Body of pancreas (tissue), 4 donors: ENCODE measurements at regions not wholly inside any gene's neighbourhood (a gene's known extent, or its start where the extent isn't known, plus 50 kb on each side); places are given as distances from the start of the nearest gene placed in this dataset.

Experiments
- ATAC-seq: fragments of 150-250 bp; one replicate; pipeline ENCODE4 v1.9.1; 2016
- DNase-seq, 4 donors: peaks; one replicate each; pipeline ENCODE4 v3.0.0-alpha.2; 2019
- H3K27ac ChIP-seq, 4 donors: fragments of 200-600 bp; sonication (generic); 1 replicate in 3 of 4; 2 replicates in 1 of 4; pipeline versions ENCODE4 v1.5.1 to v1.6.1; 2016 to 2019; ENCODE audit warnings: mild to moderate bottlenecking in 1 of 4, mixed read lengths in 1 of 4, moderate library complexity in 1 of 4
- H3K27me3 ChIP-seq, 2 donors: fragments of 200-600 bp; sonication (generic); one replicate each; pipeline ENCODE4 v1.6.0; 2016; ENCODE audit warnings: mild to moderate bottlenecking in 1 of 2
- H3K36me3 ChIP-seq, 2 donors: fragments of 200-600 bp; sonication (generic); replicated peaks in 1 of 2; 2 replicates each; pipeline ENCODE4 v1.5.1; 2016; ENCODE audit warnings: low read depth in 2 of 2; ENCODE audit not compliant: insufficient read depth in 1 of 2
- H3K4me1 ChIP-seq: fragments of 200-600 bp; sonication (generic); one replicate; pipeline ENCODE4 v1.6.0; 2016
- H3K4me3 ChIP-seq, 2 donors: fragments of 200-600 bp; sonication (generic); 1 replicate in 1 of 2; 2 replicates in 1 of 2; pipeline ENCODE4 v1.5.1; 2016 to 2019
- H3K9me3 ChIP-seq, 3 donors: fragments of 200-600 bp; sonication (generic); 1 replicate in 2 of 3; 2 replicates in 1 of 3; pipeline ENCODE4 v1.5.1; 2016
- CTCF ChIP-seq, 7 experiments: fragments of 450-650 bp in 4 of 7; fragments of 200-600 bp in 3 of 7; sonication (generic) in 3 of 7; IDR thresholded peaks; one replicate each; pipeline ENCODE4 v1.5.1; 2016 to 2019; ENCODE audit warnings: antibody characterized with exemption in 7 of 7
- POLR2A ChIP-seq, 3 donors: fragments of 450-650 bp; IDR thresholded peaks; one replicate each; pipeline ENCODE4 v1.6.1; 2016; ENCODE audit warnings: antibody characterized with exemption in 3 of 3, mild to moderate bottlenecking in 2 of 3
- WGBS, 2 donors: methylation state at CpG; one replicate each; pipeline ENCODE4 v1.1.5; 2017; 5-methylcytosine and 5-hydroxymethylcytosine counted together
- intact Hi-C: fragments of 100-400 bp; cut with DNase I; formaldehyde crosslinking; loops from one replicate; pipeline ENCODE4 v1.15.1; 2023

DNA sequence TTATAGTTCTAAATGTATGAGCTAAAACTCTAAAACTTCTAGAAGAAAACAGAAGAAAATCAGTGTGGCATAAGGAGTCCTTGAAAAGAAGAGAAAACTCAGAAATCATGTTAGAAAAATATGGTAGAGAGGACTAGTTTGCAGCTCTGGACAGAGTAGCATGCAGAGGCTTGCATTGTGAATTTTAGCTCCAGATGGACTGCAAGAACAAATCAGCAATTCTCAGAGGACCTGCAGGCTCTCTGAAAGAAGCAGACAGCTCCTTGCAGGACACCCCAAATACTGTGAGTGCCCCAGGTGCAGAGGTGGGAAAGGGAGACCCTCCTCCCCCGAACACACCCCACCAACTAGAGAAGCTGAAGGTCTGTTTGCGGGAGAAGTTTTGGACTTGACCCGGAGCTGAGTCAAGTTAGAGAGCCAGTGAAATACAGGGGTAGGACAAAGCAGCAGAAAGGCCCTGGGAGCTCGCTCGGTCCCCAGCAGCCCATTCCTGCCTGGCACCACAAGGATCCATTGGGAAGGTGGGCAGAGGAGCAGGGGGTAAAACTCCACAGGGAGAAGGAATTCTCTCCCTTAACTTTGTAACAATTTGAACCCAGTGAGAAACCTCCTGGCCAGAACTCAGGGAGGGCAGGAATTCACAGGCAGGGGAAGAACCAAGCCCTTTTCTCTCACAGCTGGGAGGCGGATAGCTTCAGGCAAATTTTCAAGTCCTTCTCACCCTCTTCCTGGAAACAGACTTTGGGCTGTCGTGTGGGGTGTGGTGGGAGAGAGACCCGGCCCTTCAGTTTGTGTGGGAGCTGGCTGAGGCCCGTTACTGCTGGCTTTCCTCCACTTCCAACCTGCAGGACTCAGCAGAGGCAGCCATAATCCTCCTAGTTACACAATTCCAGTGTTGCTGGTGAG is 216.2 kb upstream of the SLC35G4 start:
- WGBS, 2 donors = 70% methylated on average over 9 of the region's 9 CpGs
- Histone ChIP-seq H3K27ac (no peak overlapping the region), H3K9me3 (no peaks in the 10 kb centered on the region), H3K4me3 (no peak overlapping the region), H3K27me3 (no peaks in the 10 kb centered on the region), H3K4me1 (no peaks in the 10 kb centered on the region), H3K36me3 (no peaks in the 10 kb centered on the region)
- ATAC-seq = no peak
- intact Hi-C loops = no loop called here
- no peak for DNase-seq
- TF ChIP-seq CTCF (IDR thresholded peaks at IDR 0.05) (no peak), POLR2A (IDR thresholded peaks at IDR 0.05) (no peak)

GRCh38 chr18:11392292-11392691 is 217.1 kb upstream of the SLC35G4 start:
- Histone ChIP-seq H3K4me1 (no peaks in the 10 kb centered on the region), H3K36me3 (no peaks in the 10 kb centered on the region), H3K4me3 (no peak overlapping the region), H3K27ac (no peak overlapping the region), H3K9me3 (no peaks in the 10 kb centered on the region), H3K27me3 (no peaks in the 10 kb centered on the region)
- intact Hi-C loops = no loop called here
- TF ChIP-seq POLR2A (IDR thresholded peaks at IDR 0.05) = no peak
- ATAC-seq (no peak), DNase-seq (no peak)
- WGBS, 2 donors = 71 to 84% methylated on average over 6 of the region's 6 CpGs

GRCh38 chr18:11391661-11392060 is 217.7 kb upstream of the SLC35G4 start:
- 57 to 58% methylated on average over 6 of the region's 6 CpGs for WGBS, 2 donors
- no peak for DNase-seq
- TF ChIP-seq CTCF (IDR thresholded peaks at IDR 0.05) (no peak), POLR2A (IDR thresholded peaks at IDR 0.05) (no peak)
- no peak for ATAC-seq
- no peaks in the 10 kb centered on the region for H3K4me1 ChIP-seq
- intact Hi-C loops = no loop called here
- no peak overlapping the region for H3K4me3 ChIP-seq
- no peaks in the 10 kb centered on the region for H3K9me3 ChIP-seq
- no peaks in the 10 kb centered on the region for H3K36me3 ChIP-seq
- H3K27me3 ChIP-seq = no peaks in the 10 kb centered on the region
- H3K27ac ChIP-seq = no peak overlapping the region

GRCh38 chr18:11388755-11389680 is 220.4 kb upstream of the SLC35G4 start:
- DNase-seq = no peak
- no peaks in the 10 kb centered on the region for H3K4me1 ChIP-seq
- 60 to 67% methylated on average over 10 of the region's 10 CpGs for WGBS, 2 donors
- H3K4me3 ChIP-seq = no peak overlapping the region
- H3K9me3 ChIP-seq = no peaks in the 10 kb centered on the region
- intact Hi-C loops = no loop called here
- H3K27ac ChIP-seq = no peak overlapping the region
- ATAC-seq = no peak
- no peaks in the 10 kb centered on the region for H3K27me3 ChIP-seq
- TF ChIP-seq POLR2A (IDR thresholded peaks at IDR 0.05) (no peak), CTCF (IDR thresholded peaks at IDR 0.05) (no peak)
- H3K36me3 ChIP-seq = no peaks in the 10 kb centered on the region

DNA sequence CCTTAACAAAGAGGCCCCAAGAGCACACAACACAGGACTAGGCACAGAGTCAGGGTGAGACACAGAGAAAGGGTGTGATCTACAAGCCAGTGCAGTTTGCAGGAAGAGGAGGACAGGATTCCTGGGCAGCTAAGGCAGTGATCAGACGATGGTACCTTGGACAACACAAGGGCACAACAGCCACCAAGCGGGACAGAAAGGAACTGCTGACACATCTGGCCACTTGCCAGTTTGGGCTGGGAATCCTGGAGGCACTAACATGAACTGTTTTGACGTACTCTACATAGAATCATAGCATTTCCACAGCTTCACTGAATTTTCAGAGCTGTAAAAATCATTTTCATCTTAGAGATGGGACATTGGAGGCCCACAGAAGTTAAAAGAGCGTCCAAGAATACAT is 221.5 kb upstream of the SLC35G4 start:
- DNase-seq = peak; percentile 57 to 73 (median 66)
- intact Hi-C loops = no loop called here
- Histone ChIP-seq H3K4me1 (no peaks in the 10 kb centered on the region), H3K9me3 (no peaks in the 10 kb centered on the region), H3K36me3 (no peaks in the 10 kb centered on the region), H3K27me3 (no peaks in the 10 kb centered on the region), H3K27ac (no peak overlapping the region), H3K4me3 (no peak overlapping the region)
- TF ChIP-seq CTCF (IDR thresholded peaks at IDR 0.05) (peak in 6 of 7 experiments; percentile 17 to 54 (median 44)), POLR2A (IDR thresholded peaks at IDR 0.05) (no peak)
- ATAC-seq = no peak
- 30 to 40% methylated on average over 4 of the region's 4 CpGs for WGBS, 2 donors
